ENCODE measurements at regions not wholly inside any gene's neighbourhood (a gene's known extent, or its start where the extent isn't known, plus 50 kb on each side); places are given as distances from the start of the nearest gene placed in this dataset.

DNA sequence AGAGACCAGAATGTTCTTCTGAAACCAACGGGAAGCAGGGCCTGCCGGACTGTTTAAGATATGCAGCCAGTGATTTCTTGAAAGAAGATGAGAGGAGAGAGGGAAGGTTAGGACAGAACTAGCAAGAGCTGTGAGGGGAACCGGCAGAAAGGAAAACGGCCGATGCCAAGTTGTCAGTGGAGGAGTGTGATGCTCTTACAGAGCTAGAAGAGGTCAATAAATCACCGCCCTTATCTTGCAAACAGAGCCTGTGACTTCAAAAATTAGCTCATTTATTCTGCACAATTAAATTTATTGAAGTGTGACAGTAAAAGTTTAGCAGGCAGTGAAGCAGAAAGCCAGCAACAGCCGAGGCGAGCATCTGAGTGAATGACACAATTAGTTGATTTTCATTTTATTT, 509.5 kb upstream of the ID4 start:
- H3K4me1 ChIP-seq (ENCODE audit: control insufficient read depth, insufficient read depth, low read length) = no peaks in the 10 kb centered on the region
- SMC1A ChIA-PET (ENCODE audit: uncharacterized antibody, unreplicated experiment) = interaction anchor here (0.9 kb wide), 1 partner anchor 1245 kb away, joined by 4 read pairs; no protein-coding TSS in a partner anchor
- CTCF ChIA-PET = no interaction called here
- H3K4me3 ChIP-seq = no peak overlapping the region
- H4K20me1 ChIP-seq (ENCODE audit: control insufficient read depth, insufficient read depth) = no peaks in the 10 kb centered on the region
- intact Hi-C loops (cut with micrococcal nuclease; ENCODE audit: unreplicated experiment) (no loop called here), in situ Hi-C loops (cut with MboI) (no loop called here)
- no TSS peak for BruUV-seq (replicated peaks)
- H3K27me3 ChIP-seq (replicated peaks in 1 of 2; ENCODE audit: control insufficient read depth in 2 of 2, insufficient read depth in 2 of 2, low read length in 1 of 2) = no peaks in the 10 kb centered on the region
- no peak overlapping the region for H2AFZ ChIP-seq (ENCODE audit: control insufficient read depth, low read depth, low read length)
- H3K27ac ChIP-seq (ENCODE audit: control insufficient read depth, insufficient read depth) = no peak overlapping the region
- no peaks in the 10 kb centered on the region for H3K9me3 ChIP-seq (replicated peaks; ENCODE audit: control insufficient read depth, insufficient read depth, low read length)
- no peaks in the 10 kb centered on the region for H3K79me2 ChIP-seq (ENCODE audit: control insufficient read depth, insufficient read depth, low read length)
- no peak overlapping the region for H3K4me2 ChIP-seq (ENCODE audit: control insufficient read depth, insufficient read depth)
- TF ChIP-seq NFIC (IDR thresholded peaks at IDR 0.05; ENCODE audit: low read depth, low read length) (no peak), NR2C2 (IDR thresholded peaks at IDR 0.05; ENCODE audit: borderline replicate concordance, control insufficient read depth, insufficient read length, low read depth) (no peak), RBBP5 (conservative IDR thresholded peaks at IDR 0.05) (no peak), ZSCAN29 (IDR thresholded peaks at IDR 0.05) (no peak), HDAC2 (IDR thresholded peaks at IDR 0.05) (no peak), CREB1 (IDR thresholded peaks at IDR 0.05; ENCODE audit: low read depth) (no peak), TCF12 (IDR thresholded peaks at IDR 0.05; ENCODE audit: low read depth, low read length) (no peak), ZNF687 (IDR thresholded peaks at IDR 0.05) (no peak), ZBTB11 (CRISPR knock-in tag; IDR thresholded peaks at IDR 0.05) (no peak), KDM1A (IDR thresholded peaks at IDR 0.05; ENCODE audit: borderline replicate concordance) (no peak), ZZZ3 (IDR thresholded peaks at IDR 0.05; ENCODE audit: control insufficient read depth, insufficient read length, low read depth) (no peak), IRF5 (IDR thresholded peaks at IDR 0.05; ENCODE audit: borderline replicate concordance) (no peak), ETV6 (conservative IDR thresholded peaks at IDR 0.05 in 1 of 2, IDR thresholded peaks at IDR 0.05 in 1 of 2; ENCODE audit: borderline replicate concordance in 1 of 2, low read depth in 1 of 2) (no peak)
- DNase-seq (ENCODE audit: low read depth, low spot score) (no peak), ATAC-seq (no peak), FAIRE-seq (no peak)
- RAD21 ChIA-PET (ENCODE audit: unreplicated experiment) = no interaction called here
- under 1% methylated on average over 8 of the region's 8 CpGs for WGBS (ENCODE audit: insufficient coverage, insufficient replicate concordance, low lambda C conversion rate, missing lambda C conversion rate)
- no peak overlapping the region for H3K9ac ChIP-seq (ENCODE audit: control insufficient read depth, insufficient read depth, low read length)
- no peaks in the 10 kb centered on the region for H3K36me3 ChIP-seq (ENCODE audit: control insufficient read depth in 2 of 2, insufficient read depth in 2 of 2, low read length in 1 of 2)
- POLR2A ChIA-PET = no interaction called here

Measured in GM12878 (cell line).